NCI-H187 (cell line): ENCODE measurements at regions not wholly inside any gene's neighbourhood (a gene's known extent, or its start where the extent isn't known, plus 50 kb on each side); places are given as distances from the start of the nearest gene placed in this dataset.
"Not testable (repeated sequence)": the region's sequence is repeated elsewhere in the genome, so short reads cannot be mapped to it uniquely, and the experiment has no call there.

Source experiments
- DNase-seq, 2 experiments: peaks; one replicate each; lab custom pipeline; 2025; lab: John Stamatoyannopoulos, UW

GRCh38 chr16:65271996-65272395 lies 150.1 kb upstream of the CDH11 start:
- DNase-seq: no peak

DNA sequence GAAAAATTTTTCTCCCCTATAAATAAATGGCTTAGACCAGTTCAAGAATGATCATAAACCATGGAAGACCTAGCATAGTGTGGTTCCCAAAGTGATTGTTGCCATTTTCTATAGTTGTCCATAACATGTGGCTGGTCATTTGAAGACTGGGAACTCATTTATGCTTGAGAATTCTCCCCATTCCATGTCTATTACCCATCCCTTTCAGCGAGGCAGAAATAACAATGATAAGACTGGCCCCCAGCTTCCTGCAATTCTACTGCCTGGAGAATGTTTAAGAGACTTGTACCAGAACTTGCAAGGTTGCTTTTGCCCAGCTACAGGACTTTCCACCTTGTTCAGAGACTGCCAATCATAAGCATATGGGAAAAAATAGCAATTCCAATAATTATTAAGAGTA lies 146.5 kb upstream of the CDH11 start:
- DNase-seq: no peak

GRCh38 chr16:65263896-65264295 lies 142.0 kb upstream of the CDH11 start:
- no peak for DNase-seq

- DNase-seq: no peak
Measured at GRCh38 chr16:65260746-65261145, 138.9 kb upstream of the CDH11 start.

DNA sequence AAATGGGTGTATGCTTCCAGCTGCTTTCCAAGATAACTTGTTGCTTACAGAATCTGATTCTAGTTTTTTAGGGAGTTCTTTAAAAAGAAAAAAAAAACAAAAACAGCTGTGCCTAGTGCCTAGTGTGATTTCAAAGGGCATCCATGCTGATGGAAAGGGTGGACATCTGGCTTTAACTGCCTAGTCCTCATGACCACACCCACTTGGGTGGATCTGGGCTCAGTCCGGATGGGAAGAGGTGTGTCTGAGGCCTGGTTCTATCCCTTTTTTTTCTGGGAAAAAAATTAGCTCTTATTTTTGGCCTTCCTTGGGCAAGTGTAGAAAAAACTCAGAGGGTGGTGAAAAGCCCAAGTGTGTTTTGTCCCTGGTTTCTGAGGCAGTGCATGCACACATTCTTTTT lies 132.3 kb upstream of the CDH11 start:
- DNase-seq: no peak

DNA sequence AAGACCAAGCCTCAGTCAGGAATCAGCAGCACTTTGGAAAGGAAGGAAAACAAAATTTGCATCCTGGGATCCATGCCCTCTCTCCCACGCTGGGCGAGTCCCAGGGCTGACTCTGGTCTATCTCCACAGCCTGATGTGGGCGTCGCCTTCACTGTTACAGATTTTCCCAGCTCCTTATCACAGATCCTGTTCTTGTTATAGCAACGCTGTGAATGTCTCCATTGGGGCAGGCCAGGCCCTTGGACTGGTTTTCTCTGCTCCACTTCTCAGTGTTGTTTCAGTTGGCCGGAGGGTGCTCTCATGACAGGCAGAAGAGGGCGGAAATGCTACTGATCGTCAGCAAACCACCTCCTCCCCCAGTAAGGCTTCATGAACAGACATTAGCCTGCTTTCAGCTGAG lies 127.9 kb upstream of the CDH11 start:
- DNase-seq: no peak

GRCh38 chr16:65244787-65245186 lies 122.9 kb upstream of the CDH11 start:
- no peak for DNase-seq

- no peak for DNase-seq
Measured at GRCh38 chr16:65235339-65236177, 113.7 kb upstream of the CDH11 start.

- not testable (repeated sequence) for DNase-seq
Measured at GRCh38 chr16:65234721-65235320, 113.0 kb upstream of the CDH11 start.

DNA sequence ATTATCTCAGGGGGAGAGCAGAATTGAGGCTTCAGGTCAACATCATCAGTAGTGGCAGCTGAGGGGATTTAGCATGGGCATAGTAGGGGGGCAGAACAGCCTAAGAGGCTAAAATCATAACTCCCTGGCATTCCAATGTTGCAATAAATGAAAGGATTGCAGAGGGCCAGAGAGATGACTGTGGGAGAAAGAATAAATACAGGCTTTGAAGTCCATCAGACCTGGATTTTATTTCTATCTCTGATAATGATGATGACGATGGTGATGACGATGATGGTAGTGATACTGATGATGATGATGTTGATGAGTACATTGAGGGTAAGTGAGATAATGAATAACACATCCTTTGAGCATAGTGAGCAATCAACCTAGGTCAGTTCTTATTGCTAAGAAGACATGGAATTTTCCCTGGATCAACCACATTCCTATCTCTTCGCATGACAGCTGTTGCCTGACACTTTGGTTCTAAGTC lies 107.4 kb upstream of the CDH11 start:
- no peak for DNase-seq

DNA sequence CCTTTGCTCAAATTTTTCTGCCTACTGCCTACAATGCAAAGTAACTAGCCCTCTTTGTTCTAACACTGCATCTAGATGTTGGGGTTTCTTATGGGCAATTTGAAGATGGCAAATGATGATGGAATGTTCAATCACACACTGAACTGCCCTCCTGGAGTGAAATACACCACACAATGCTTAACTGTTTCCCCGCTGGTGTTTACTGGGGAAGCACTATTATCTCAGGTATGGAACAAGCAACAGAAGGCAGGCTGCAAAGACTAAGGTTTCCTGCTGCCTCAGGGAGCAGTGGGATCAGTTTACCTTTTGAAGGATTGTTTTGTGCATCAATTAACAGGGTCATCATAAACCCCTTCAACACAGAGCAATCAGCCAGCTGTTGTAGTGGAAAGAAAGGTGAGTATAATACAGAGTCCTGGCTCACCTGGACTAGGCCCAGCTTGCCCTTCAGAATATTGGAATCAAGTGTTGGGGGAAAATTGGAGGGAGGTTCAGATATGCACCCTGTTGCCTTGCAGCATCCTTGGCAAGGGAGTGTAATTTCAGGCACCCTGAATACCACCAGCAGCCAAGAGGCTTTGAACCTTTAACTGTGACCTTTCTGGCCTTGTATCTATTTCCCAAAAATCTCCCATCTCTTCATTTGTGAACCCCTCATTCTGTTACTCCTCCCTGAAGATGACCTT lies 105.4 kb upstream of the CDH11 start:
- no peak for DNase-seq

DNA sequence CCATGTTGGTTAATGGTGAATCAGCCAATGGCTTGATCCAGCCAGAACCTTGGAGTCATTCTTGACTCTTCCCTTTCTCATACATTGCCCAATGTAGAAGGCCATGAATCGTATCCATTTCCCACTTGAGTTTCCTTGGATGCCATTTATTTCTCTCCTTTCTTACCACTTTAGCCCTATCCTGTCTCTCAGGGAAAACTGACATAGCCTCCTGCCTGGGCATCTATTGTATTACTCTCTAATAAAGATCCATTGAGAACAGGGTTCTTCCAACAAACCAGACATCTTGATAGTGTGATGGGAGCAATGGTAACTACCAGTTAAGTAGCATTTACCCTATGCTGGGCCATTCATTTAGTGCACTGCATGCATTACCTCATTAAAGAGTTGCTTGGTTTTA lies 104.2 kb upstream of the CDH11 start:
- DNase-seq: no peak

DNA sequence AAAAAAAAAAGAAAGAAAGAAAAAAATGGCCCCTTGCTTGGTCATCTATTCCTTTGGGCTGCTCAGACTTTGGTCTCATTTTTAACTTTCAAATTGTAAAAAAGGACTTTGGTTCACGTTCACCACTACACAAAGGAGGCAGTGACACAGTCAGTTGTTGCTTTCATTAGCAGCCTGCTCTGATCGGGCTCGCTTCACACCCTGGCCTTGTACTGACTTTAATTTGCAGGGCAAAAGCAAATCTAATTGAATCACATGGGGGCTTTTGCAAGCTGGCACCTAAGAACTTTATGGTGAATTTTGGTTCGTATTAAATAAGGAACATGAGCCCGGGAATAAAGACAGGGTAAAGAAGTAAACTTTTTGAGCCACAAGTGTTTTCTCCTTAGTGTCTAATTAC lies 103.6 kb upstream of the CDH11 start:
- DNase-seq: no peak

DNA sequence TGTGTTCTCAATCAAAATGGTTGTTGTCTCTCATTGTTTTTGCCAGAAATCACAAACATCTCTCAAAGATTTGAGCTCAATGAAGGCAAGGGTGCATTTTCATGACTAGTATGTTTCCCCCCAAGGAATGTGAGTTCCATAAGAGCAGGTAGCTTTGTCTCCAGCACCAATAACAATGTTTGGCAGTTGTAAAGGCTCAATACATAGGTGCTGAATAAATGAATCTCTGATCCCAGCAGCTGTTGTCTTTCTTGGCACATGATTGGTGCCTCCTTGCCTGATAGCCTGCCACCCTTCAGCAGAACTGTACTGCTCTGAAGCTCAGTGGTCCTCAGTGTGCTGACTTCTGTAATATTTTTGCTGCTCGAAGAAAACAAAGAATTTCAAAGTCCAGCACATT lies 103.1 kb upstream of the CDH11 start:
- DNase-seq: no peak

DNA sequence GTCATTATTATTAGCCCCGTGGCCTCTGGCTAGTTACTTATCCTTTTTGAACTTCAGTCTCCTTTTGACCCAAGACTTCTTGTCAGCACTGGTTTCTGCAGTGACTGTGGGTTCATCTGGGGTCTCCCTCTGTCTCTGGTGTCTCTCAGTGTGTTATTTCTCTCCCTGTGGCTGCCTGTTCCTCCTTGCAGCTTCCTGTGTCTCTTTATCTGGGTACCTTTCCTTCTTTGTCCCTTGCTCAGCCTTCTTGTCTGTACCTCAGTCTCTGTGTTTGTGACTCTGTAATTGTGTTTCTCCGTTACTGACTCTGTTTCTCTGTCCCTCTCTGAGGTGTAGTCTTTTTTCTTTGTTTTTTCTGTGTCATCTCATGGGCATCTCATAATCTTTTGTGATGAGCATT lies 102.6 kb upstream of the CDH11 start:
- DNase-seq: no peak

GRCh38 chr16:65223335-65223734 lies 101.5 kb upstream of the CDH11 start:
- no peak for DNase-seq

DNA sequence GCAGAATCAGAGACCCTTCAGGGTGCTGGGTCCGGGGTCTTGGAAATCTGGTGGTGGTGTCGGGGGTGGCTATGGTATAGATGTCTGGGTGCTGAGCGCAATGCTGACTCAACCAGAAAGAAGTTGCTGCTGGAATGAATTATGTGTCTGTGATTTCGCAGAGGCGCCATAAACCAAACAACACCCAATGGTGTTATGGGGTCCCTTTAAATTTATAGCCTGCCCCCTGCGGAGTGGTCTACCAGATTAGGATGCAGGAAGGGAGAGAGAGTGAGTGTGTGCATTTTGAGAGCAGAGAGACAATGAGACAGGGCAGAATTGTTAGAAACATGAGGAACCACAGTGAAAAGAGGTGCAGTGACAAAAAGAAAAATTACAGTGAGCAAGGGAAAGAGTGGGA lies 100.7 kb upstream of the CDH11 start:
- no peak for DNase-seq

- DNase-seq: no peak
Measured at GRCh38 chr16:65222049-65222448, 100.2 kb upstream of the CDH11 start.

GRCh38 chr16:65219786-65220185 lies 97.9 kb upstream of the CDH11 start:
- DNase-seq: no peak

- no peak for DNase-seq
Measured at GRCh38 chr16:65218348-65218747, 96.5 kb upstream of the CDH11 start.

- no peak for DNase-seq
Measured at GRCh38 chr16:65213866-65214595, 92.2 kb upstream of the CDH11 start.

DNA sequence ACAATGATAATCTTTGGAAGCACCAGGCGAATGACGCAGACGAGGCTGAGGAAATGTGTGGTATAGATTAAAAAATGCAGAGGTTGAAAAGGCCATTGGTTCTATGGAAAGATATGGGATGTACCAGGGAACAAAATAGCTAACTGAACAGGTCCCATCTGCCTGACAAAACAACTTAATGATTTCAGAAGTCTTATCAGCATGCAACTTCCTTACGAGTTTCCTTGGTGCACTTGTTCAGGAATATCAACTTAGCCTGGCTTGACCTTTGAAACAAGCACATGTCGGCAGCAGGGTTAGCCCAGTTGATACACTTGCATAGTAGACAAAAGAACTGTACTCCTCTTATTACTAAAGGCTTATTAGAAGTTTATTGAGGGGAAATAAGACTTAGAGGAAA lies 90.9 kb upstream of the CDH11 start:
- DNase-seq: no peak
